BLaER1 (cell line): ENCODE measurements at regions not wholly inside any gene's neighbourhood (a gene's known extent, or its start where the extent isn't known, plus 50 kb on each side); places are given as distances from the start of the nearest gene placed in this dataset.

Experiments
- H3K27ac ChIP-seq: shearing (Covaris generic); formaldehyde crosslinking; 2 replicates; pipeline ENCODE4 v1.8.1; 2022
- H3K27me3 ChIP-seq: shearing (Covaris generic); formaldehyde crosslinking; 2 replicates; pipeline ENCODE4 v1.8.1; 2022
- H3K36me3 ChIP-seq: shearing (Covaris generic); formaldehyde crosslinking; 2 replicates; pipeline ENCODE4 v1.8.1; 2022
- H3K4me1 ChIP-seq: shearing (Covaris generic); formaldehyde crosslinking; 2 replicates; pipeline ENCODE4 v1.8.1; 2022
- H3K4me2 ChIP-seq: shearing (Covaris generic); formaldehyde crosslinking; 2 replicates; pipeline ENCODE4 v1.8.1; 2022
- H3K4me3 ChIP-seq: shearing (Covaris generic); formaldehyde crosslinking; 2 replicates; pipeline ENCODE4 v1.8.1; 2022
- H3K9ac ChIP-seq: shearing (Covaris generic); formaldehyde crosslinking; 2 replicates; pipeline ENCODE4 v1.8.1; 2022
- H3K9me3 ChIP-seq: shearing (Covaris generic); formaldehyde crosslinking; 2 replicates; pipeline ENCODE4 v1.8.1; 2022
- H4K20me1 ChIP-seq: shearing (Covaris generic); formaldehyde crosslinking; 2 replicates; pipeline ENCODE4 v1.8.1; 2022
- Cebpa-rat ChIP-seq: shearing (Covaris generic); IDR thresholded peaks from 2 replicates; pipeline ENCODE4 v1.8.1; 2022

DNA sequence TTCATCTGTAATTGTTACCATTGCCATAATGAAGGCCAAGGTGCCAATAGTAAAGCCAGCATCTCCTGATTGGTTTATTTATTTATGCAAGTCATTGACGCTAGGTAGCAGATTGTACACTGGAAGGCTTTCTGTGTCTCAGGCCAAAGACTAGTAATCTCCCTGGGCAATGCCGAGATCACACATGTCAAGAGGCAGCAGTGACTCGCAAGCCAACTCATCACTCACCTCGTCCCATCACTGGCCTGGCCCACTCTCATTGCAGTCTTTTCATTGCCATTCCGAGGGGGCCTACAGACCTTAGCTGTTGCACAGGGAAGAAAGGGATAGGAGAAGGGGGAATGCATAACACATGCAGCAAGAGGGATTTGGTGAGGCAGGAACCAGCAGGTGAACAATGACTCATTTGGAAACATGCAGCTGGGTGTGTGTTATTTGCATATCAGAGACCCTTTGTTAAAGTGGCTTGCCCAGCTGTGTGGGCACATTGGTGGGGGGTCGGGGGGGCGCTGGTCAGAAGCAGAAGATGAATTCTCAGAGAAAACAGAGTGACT, 448.7 kb upstream of the HNRNPA3 start:
- H3K4me3 ChIP-seq, result no peak overlapping the region

GRCh38 chr2:176764921-176765320, 447.7 kb upstream of the HNRNPA3 start:
- Histone ChIP-seq H3K4me2 (no peak overlapping the region), H3K4me1 (peaks cover 11% of the 10 kb centered on the region), H3K4me3 (no peak overlapping the region), H3K9ac (no peak overlapping the region), H3K36me3 (no peaks in the 10 kb centered on the region), H4K20me1 (no peaks in the 10 kb centered on the region), H3K27me3 (no peaks in the 10 kb centered on the region), H3K27ac (no peak overlapping the region), H3K9me3 (no peaks in the 10 kb centered on the region)
- TF ChIP-seq Cebpa-rat, result no peak

More for the DNA sequence above, 448.7 kb upstream of the HNRNPA3 start:
- H3K27ac ChIP-seq, result no peak overlapping the region
- no peaks in the 10 kb centered on the region for H3K9me3 ChIP-seq
- no peak overlapping the region for H3K9ac ChIP-seq
- no peak overlapping the region for H3K4me2 ChIP-seq
- H3K27me3 ChIP-seq, result no peaks in the 10 kb centered on the region
- H3K4me1 ChIP-seq, result peaks cover 1% of the 10 kb centered on the region; the same call in 1 of the 2 replicates
- no peaks in the 10 kb centered on the region for H3K36me3 ChIP-seq
- H4K20me1 ChIP-seq, result no peaks in the 10 kb centered on the region
- no peak for TF ChIP-seq Cebpa-rat

- Histone ChIP-seq H3K27me3 (no peaks in the 10 kb centered on the region), H3K27ac (no peak overlapping the region), H3K4me1 (peaks cover 18% of the 10 kb centered on the region), H3K4me2 (no peak overlapping the region), H3K4me3 (no peak overlapping the region), H3K9me3 (no peaks in the 10 kb centered on the region), H4K20me1 (no peaks in the 10 kb centered on the region), H3K9ac (no peak overlapping the region), H3K36me3 (no peaks in the 10 kb centered on the region)
- no peak for TF ChIP-seq Cebpa-rat
Observed at GRCh38 chr2:176766005-176766404, 446.6 kb upstream of the HNRNPA3 start.

DNA sequence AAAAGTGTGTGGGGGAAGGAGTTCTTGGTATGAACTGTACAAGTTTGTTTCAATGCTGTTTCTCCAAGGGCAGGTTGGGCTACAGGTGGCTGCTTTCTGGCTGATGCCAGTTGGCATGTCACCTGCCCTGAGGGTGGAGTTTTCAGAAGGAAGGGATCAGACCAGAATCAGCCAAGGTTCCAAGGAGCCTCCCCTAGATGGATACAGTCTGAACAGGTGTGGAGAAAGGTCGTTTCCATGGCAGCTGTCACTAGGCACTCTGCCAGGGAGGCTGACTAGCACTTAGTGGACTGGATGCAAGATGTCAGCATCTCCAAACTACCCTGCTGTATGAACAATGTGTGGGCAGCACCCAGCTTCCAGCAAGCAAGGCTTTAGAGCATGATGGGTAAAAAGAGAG, 444.4 kb upstream of the HNRNPA3 start:
- H3K4me1 ChIP-seq, result peaks cover 18% of the 10 kb centered on the region
- H3K9ac ChIP-seq, result no peak overlapping the region
- TF ChIP-seq Cebpa-rat, result no peak
- H3K9me3 ChIP-seq, result peaks cover 20% of the 10 kb centered on the region
- H3K27ac ChIP-seq, result no peak overlapping the region
- H3K4me2 ChIP-seq, result no peak overlapping the region
- H3K27me3 ChIP-seq, result no peaks in the 10 kb centered on the region
- no peaks in the 10 kb centered on the region for H3K36me3 ChIP-seq
- H3K4me3 ChIP-seq, result no peak overlapping the region
- no peaks in the 10 kb centered on the region for H4K20me1 ChIP-seq

- Histone ChIP-seq H3K27me3 (no peaks in the 10 kb centered on the region), H3K36me3 (no peaks in the 10 kb centered on the region), H3K4me2 (peak overlapping the region; percentile 43; the same call in 1 of the 2 replicates), H3K4me1 (peaks cover 18% of the 10 kb centered on the region), H3K9me3 (peaks cover 28% of the 10 kb centered on the region), H3K4me3 (no peak overlapping the region), H4K20me1 (no peaks in the 10 kb centered on the region), H3K9ac (no peak overlapping the region), H3K27ac (no peak overlapping the region)
- no peak for TF ChIP-seq Cebpa-rat
Observed at GRCh38 chr2:176769021-176769420, 443.6 kb upstream of the HNRNPA3 start.

GRCh38 chr2:176769499-176770370, 442.9 kb upstream of the HNRNPA3 start:
- H3K9me3 ChIP-seq, result peaks cover 35% of the 10 kb centered on the region
- TF ChIP-seq Cebpa-rat, result no peak
- peak overlapping the region; percentile 43 for H3K4me2 ChIP-seq
- H3K9ac ChIP-seq, result no peak overlapping the region
- no peaks in the 10 kb centered on the region for H4K20me1 ChIP-seq
- no peaks in the 10 kb centered on the region for H3K36me3 ChIP-seq
- no peaks in the 10 kb centered on the region for H3K27me3 ChIP-seq
- peaks cover 18% of the 10 kb centered on the region for H3K4me1 ChIP-seq
- no peak overlapping the region for H3K27ac ChIP-seq
- no peak overlapping the region for H3K4me3 ChIP-seq

DNA sequence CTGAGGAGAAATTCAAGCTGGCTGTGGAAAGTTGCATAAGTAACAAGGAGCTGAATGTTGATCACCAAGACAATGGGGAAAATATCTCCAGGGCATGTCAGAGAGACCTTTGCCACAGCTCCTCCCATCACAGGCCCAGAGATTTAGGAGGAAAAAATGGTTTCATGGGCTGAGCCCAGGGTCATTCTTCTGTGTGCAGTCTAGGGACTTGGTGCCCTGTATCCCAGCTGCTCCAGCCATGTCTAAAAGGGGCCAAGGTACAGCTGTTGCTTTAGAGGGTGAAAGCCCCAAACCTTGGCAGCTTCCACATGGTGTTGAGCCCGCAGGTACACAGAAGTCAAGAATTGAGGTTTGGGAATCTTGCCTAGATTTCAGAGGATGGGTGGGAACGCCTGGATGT, 439.8 kb upstream of the HNRNPA3 start:
- no peak for TF ChIP-seq Cebpa-rat
- Histone ChIP-seq H3K27me3 (no peaks in the 10 kb centered on the region), H3K27ac (no peak overlapping the region)

DNA sequence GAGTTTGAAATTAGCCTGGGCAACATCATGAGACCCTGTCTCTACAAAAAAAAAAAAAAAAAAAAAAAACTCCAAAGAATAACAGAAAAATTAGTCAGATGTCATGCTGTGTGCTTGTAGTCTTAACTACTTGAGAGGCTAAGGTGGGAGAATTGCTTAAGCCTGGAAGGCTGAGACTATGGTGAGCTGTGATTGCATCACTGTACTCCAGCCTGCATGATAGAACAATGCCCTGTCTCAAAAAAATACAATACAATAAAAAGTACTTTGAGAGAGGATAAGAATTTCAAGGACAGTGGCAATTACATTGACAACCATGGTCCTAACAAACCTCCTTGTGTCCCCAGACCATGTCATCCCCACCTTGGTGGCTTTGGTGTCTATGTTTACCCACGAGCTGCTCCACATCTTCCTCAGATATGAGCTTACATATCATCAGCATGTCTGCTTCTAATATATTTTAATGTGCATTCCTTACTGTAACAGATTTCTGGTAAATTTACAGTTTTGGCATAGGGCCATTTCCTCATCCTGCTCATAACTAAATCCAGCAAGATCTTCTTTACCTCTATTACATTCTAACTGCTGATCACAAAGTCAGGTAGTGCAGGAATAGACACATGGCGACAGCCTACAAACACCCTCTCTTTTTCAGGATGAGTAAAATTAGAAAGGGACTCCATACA, 437.7 kb upstream of the HNRNPA3 start:
- no peaks in the 10 kb centered on the region for H4K20me1 ChIP-seq
- H3K27ac ChIP-seq, result no peak overlapping the region
- H3K36me3 ChIP-seq, result no peaks in the 10 kb centered on the region
- no peak overlapping the region for H3K4me2 ChIP-seq
- H3K4me3 ChIP-seq, result no peak overlapping the region
- H3K27me3 ChIP-seq, result no peaks in the 10 kb centered on the region
- no peak overlapping the region for H3K9ac ChIP-seq
- peaks cover 35% of the 10 kb centered on the region for H3K9me3 ChIP-seq
- H3K4me1 ChIP-seq, result peaks cover 7% of the 10 kb centered on the region
- no peak for TF ChIP-seq Cebpa-rat

More for the DNA sequence above, 439.8 kb upstream of the HNRNPA3 start:
- Histone ChIP-seq H3K9me3 (peaks cover 35% of the 10 kb centered on the region), H3K4me2 (no peak overlapping the region), H3K4me1 (peaks cover 18% of the 10 kb centered on the region), H3K9ac (no peak overlapping the region), H3K36me3 (no peaks in the 10 kb centered on the region), H3K4me3 (no peak overlapping the region), H4K20me1 (no peaks in the 10 kb centered on the region)

- Histone ChIP-seq H4K20me1 (no peaks in the 10 kb centered on the region), H3K4me3 (no peak overlapping the region), H3K9me3 (peaks cover 35% of the 10 kb centered on the region), H3K27me3 (no peaks in the 10 kb centered on the region), H3K27ac (no peak overlapping the region), H3K36me3 (no peaks in the 10 kb centered on the region), H3K4me2 (no peak overlapping the region), H3K9ac (no peak overlapping the region), H3K4me1 (peaks cover 7% of the 10 kb centered on the region)
- TF ChIP-seq Cebpa-rat, result no peak
Observed at GRCh38 chr2:176777262-176777661, 435.3 kb upstream of the HNRNPA3 start.

GRCh38 chr2:176779917-176780316, 432.7 kb upstream of the HNRNPA3 start:
- no peak overlapping the region for H3K4me2 ChIP-seq
- H3K9me3 ChIP-seq, result peaks cover 16% of the 10 kb centered on the region
- H3K27me3 ChIP-seq, result no peaks in the 10 kb centered on the region
- H4K20me1 ChIP-seq, result no peaks in the 10 kb centered on the region
- H3K36me3 ChIP-seq, result no peaks in the 10 kb centered on the region
- H3K4me3 ChIP-seq, result no peak overlapping the region
- peaks cover 7% of the 10 kb centered on the region for H3K4me1 ChIP-seq
- TF ChIP-seq Cebpa-rat, result no peak
- H3K27ac ChIP-seq, result no peak overlapping the region
- no peak overlapping the region for H3K9ac ChIP-seq
